GM04503 (cell line): ENCODE measurements at regions not wholly inside any gene's neighbourhood (a gene's known extent, or its start where the extent isn't known, plus 50 kb on each side); places are given as distances from the start of the nearest gene placed in this dataset.

ENCODE experiments used
- DNase-seq: peaks from one replicate; pipeline ENCODE4 v3.0.0-alpha.2; 2012; ENCODE audit warnings: low read depth

GRCh38 chr5:128591598-128592455, 53.8 kb upstream of the FBN2 start:
- DNase-seq, result no peak

- no peak for DNase-seq
Observed at GRCh38 chr5:128596071-128596470, 58.0 kb upstream of the FBN2 start.

GRCh38 chr5:128597156-128597555, 59.1 kb upstream of the FBN2 start:
- DNase-seq, result no peak

GRCh38 chr5:128613128-128613527, 75.1 kb upstream of the FBN2 start:
- no peak for DNase-seq

GRCh38 chr5:128613766-128614165, 75.7 kb upstream of the FBN2 start:
- no peak for DNase-seq

GRCh38 chr5:128615578-128615977, 77.5 kb upstream of the FBN2 start:
- DNase-seq, result no peak

- DNase-seq, result no peak
Observed at GRCh38 chr5:128626536-128627090, 88.6 kb upstream of the FBN2 start.

GRCh38 chr5:128627939-128628338, 89.9 kb upstream of the FBN2 start:
- no peak for DNase-seq

GRCh38 chr5:128629157-128629556, 91.1 kb upstream of the FBN2 start:
- DNase-seq, result no peak

GRCh38 chr5:128630121-128630520, 92.1 kb upstream of the FBN2 start:
- no peak for DNase-seq

GRCh38 chr5:128631771-128632170, 93.7 kb upstream of the FBN2 start:
- no peak for DNase-seq

GRCh38 chr5:128632264-128632663, 94.2 kb upstream of the FBN2 start:
- DNase-seq, result no peak

GRCh38 chr5:128633901-128634300, 95.9 kb upstream of the FBN2 start:
- no peak for DNase-seq

- DNase-seq, result no peak
Observed at GRCh38 chr5:128635379-128635778, 97.3 kb upstream of the FBN2 start.

- no peak for DNase-seq
Observed at GRCh38 chr5:128636361-128636760, 98.3 kb upstream of the FBN2 start.

- peak; percentile 3 for DNase-seq
Observed at GRCh38 chr5:128637031-128637430, 99.0 kb upstream of the FBN2 start.

GRCh38 chr5:128641861-128642260, 103.8 kb upstream of the FBN2 start:
- no peak for DNase-seq

- no peak for DNase-seq
Observed at GRCh38 chr5:128644863-128645262, 106.8 kb upstream of the FBN2 start.

- no peak for DNase-seq
Observed at GRCh38 chr5:128645581-128645980, 107.5 kb upstream of the FBN2 start.

GRCh38 chr5:128646176-128646575, 108.1 kb upstream of the FBN2 start:
- no peak for DNase-seq

GRCh38 chr5:128649192-128649591, 111.1 kb upstream of the FBN2 start:
- no peak for DNase-seq

- DNase-seq, result no peak
Observed at GRCh38 chr5:128662997-128663396, 125.0 kb upstream of the FBN2 start.

GRCh38 chr5:128665747-128666355, 127.8 kb upstream of the FBN2 start:
- DNase-seq, result no peak
